DND-41 (cell line): ENCODE measurements at regions not wholly inside any gene's neighbourhood (a gene's known extent, or its start where the extent isn't known, plus 50 kb on each side); places are given as distances from the start of the nearest gene placed in this dataset.

Experiments used
- EZH2 ChIP-seq: IDR thresholded peaks from 3 replicates; pipeline ENCODE4 v1.6.1; 2012; ENCODE audit warnings: borderline replicate concordance, low read depth, mild to moderate bottlenecking, moderate library complexity, low read length, inconsistent platforms; ENCODE audit not compliant: severe bottlenecking
- TF ChIP-seq, protein P1 (sequence below): IDR thresholded peaks from 2 replicates; pipeline ENCODE4 v1.5.1; 2012; ENCODE audit warnings: borderline replicate concordance, low read length, moderate library complexity, mild to moderate bottlenecking; ENCODE audit not compliant: poor library complexity, severe bottlenecking; ENCODE audit errors: extremely low read depth

DNA sequence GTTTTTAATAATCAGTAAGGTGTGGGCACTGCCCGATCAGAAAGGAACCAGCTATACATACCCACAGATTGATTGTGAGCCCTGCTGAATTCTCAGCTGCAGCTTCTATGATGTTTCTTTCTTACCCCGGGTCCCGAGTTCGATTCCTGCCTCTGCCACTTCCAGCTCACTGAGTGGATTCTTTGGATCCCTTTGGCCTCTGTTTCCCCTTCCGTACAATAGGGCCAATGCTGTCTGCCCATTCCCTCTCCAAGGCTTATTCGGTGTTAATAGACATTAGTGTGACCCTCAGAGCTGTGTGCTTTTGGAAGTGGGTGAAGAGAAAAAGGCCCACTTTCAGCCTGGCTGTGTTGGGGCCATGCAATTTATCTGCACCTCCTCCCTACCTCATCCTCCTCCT, 115.8 kb downstream of the IRX5 start:
- TF ChIP-seq EZH2 = no peak
- TF ChIP-seq, protein P1, sequence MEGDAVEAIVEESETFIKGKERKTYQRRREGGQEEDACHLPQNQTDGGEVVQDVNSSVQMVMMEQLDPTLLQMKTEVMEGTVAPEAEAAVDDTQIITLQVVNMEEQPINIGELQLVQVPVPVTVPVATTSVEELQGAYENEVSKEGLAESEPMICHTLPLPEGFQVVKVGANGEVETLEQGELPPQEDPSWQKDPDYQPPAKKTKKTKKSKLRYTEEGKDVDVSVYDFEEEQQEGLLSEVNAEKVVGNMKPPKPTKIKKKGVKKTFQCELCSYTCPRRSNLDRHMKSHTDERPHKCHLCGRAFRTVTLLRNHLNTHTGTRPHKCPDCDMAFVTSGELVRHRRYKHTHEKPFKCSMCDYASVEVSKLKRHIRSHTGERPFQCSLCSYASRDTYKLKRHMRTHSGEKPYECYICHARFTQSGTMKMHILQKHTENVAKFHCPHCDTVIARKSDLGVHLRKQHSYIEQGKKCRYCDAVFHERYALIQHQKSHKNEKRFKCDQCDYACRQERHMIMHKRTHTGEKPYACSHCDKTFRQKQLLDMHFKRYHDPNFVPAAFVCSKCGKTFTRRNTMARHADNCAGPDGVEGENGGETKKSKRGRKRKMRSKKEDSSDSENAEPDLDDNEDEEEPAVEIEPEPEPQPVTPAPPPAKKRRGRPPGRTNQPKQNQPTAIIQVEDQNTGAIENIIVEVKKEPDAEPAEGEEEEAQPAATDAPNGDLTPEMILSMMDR = no peak
